ENCODE measurements at regions not wholly inside any gene's neighbourhood (a gene's known extent, or its start where the extent isn't known, plus 50 kb on each side); places are given as distances from the start of the nearest gene placed in this dataset.

DNA sequence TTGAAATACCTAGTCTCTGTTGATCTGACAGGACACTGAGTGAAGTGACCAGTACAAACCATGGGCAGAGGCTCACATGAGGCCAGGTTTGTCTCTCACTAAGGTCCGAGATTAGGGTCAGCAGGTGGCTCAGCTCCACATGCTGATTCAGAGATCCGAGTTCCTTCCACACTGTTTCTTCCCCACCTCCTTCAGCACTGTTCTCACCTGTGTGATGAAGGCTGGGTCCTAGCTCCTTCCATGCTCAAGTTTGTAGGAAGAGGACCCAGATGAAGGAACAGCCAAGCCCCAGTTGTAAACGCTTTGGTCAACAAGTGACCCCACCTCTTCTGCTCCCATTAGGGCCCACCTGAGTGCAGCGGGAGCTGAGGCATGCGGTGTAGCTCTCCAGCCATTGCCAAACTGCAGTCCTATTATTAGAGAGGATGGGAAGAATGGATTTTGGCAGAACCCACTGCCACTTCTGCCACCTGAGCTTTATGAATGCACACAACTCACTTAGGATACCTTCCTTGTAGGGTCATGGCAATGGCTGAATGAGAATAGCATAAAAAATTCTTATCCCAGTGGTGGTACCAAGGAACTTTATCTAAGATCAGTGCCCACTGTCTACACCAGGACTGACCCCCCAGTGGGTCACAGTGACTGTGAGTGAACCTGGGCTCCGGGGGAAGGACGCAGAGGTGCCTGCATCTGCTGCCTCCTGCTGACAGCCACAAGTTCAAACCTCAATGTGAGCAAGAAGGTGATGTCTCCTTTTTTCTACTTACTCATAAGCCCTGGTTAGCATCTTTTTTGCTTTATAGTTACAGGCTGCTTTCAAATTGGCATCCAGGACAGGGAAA is 324.8 kb upstream of the HS6ST1 start:
- Mint-ChIP-seq H3K27ac (no peak overlapping the region), H3K4me1 (no peaks in the 10 kb centered on the region), H3K4me3 (no peak overlapping the region)

DNA sequence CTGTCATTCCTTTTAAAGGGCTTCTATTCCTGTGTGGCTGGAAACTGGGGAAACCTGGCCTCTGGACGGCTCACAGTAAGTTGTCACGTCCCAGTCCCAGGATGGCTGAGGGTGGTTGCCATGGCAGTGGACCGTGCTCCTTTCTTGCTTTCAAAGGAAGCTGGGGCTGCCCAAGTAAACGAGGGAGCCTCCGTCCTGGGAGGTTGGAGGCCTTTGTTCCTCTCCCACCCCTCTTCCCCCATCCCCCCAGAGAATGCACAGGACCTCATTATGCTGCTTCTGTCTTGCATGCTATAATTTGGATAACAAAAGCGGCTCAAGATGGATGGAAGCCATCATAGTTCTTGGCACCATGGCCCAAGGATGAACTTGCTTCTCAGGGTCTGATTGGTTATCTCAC is 325.5 kb upstream of the HS6ST1 start:
- H3K4me3 Mint-ChIP-seq: no peak overlapping the region
- H3K9me3 Mint-ChIP-seq: no peaks in the 10 kb centered on the region
- ATAC-seq: no peak
- no peak overlapping the region for H3K27ac Mint-ChIP-seq
- H3K4me1 Mint-ChIP-seq: no peaks in the 10 kb centered on the region
- DNase-seq (ENCODE audit: low spot score in 2 of 2): peak in 1 of 2 donors; percentile 35
- H3K36me3 Mint-ChIP-seq: no peaks in the 10 kb centered on the region

More for the DNA sequence above, 324.8 kb upstream of the HS6ST1 start:
- peak in 1 of 2 donors; percentile 18 for DNase-seq (ENCODE audit: low spot score in 2 of 2)
- Mint-ChIP-seq H3K9me3 (no peaks in the 10 kb centered on the region), H3K36me3 (no peaks in the 10 kb centered on the region)
- ATAC-seq: no peak

DNA sequence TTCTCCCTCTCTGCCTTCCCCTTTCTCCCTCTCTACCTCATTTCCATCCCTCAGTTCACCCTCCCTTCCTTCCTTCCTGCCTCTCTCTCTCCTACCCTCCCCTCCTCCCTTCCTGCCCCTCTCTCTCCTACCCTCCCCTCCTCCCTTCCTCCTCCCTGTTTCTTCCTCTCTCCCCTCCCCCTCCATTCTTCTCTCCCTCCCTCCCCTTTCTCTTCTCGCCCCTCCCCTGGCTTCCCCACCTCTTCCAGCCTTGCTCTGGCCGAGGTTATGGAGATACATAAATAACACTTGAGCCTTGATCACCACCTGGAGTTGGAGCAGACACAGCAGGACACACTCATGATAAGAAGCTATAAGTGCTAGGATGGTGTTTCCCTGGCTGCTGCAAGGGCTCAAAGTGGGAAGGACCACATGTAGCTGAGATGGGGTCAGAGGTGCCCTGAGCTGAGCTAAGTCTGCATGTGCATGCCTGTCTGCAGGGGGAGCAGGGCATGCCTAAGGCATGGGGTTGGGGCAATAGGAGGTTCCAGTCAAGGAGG is 326.1 kb upstream of the HS6ST1 start:
- DNase-seq (ENCODE audit: low spot score in 2 of 2): no peak
- no peaks in the 10 kb centered on the region for H3K36me3 Mint-ChIP-seq
- H3K27ac Mint-ChIP-seq: no peak overlapping the region
- ATAC-seq: no peak
- no peaks in the 10 kb centered on the region for H3K9me3 Mint-ChIP-seq
- H3K4me1 Mint-ChIP-seq: no peaks in the 10 kb centered on the region
- no peak overlapping the region for H3K4me3 Mint-ChIP-seq

DNA sequence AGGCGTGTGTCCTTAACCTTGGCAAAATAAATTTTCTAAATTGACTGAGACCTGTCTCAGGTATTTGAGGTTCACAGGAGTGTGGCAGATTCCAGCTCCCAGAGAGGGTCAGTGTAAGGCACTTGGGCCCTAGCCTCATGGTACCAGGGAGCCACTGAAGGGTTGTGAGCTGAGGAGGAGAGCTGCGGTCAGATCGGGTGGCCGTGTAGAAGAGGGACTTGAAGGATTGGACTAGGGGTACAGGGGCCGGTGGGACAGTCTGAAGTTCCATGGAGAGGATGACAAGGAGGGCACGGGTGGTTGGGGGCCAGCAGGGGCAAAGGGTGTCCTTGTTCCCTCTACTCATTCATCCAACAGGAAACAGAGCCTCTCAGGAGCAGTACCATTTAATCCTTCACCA is 327.0 kb upstream of the HS6ST1 start:
- Mint-ChIP-seq H3K4me1 (no peaks in the 10 kb centered on the region), H3K4me3 (no peak overlapping the region), H3K9me3 (no peaks in the 10 kb centered on the region), H3K36me3 (no peaks in the 10 kb centered on the region), H3K27ac (no peak overlapping the region)
- no peak for ATAC-seq
- DNase-seq (ENCODE audit: low spot score in 2 of 2): peak in 1 of 2 donors; percentile 23

DNA sequence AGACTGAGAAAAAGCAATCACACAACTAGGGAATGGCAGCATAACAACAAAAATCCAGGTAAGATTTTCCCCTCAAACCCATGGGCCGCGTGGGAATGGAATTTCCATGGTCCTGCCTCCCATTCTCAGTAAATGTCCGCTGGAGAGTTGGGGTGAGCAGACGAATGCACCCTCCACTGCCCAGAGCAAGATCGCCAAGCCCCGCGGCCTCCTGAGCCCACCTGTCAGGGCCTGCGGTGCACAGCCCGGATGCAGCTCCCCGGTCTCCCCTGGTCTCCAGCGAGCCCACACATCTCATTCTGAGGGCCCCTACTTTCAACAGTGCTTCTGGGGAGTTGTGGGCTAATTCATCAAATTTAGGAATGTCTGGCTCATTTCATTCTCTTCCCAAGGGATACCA is 327.4 kb upstream of the HS6ST1 start:
- DNase-seq (ENCODE audit: low spot score in 2 of 2) (peak in 1 of 2 donors; percentile 39), ATAC-seq (no peak)
- no peaks in the 10 kb centered on the region for H3K36me3 Mint-ChIP-seq
- H3K4me3 Mint-ChIP-seq: no peak overlapping the region
- no peaks in the 10 kb centered on the region for H3K4me1 Mint-ChIP-seq
- no peaks in the 10 kb centered on the region for H3K9me3 Mint-ChIP-seq
- H3K27ac Mint-ChIP-seq: no peak overlapping the region

DNA sequence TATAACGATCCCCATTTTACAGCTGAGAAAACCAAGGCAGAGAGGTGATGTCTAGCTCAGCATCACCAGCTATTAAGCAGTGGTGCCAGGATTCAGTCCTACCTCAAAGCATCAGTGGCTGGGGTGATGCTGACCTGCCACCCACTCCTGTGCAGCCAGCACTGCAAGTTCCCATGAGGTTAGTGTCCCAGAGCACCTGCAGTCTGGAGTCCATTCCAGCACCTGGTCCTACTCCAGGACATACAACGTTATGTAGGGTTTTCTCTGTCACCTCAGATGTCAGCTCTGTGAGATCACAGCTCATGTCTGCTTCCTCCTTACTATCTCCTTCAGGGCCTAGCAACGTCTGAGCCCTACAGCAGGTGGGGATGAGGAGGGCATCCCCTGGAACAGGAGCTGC is 328.0 kb upstream of the HS6ST1 start:
- ATAC-seq: peak; percentile 35
- Mint-ChIP-seq H3K27ac (no peak overlapping the region), H3K9me3 (no peaks in the 10 kb centered on the region), H3K4me1 (no peaks in the 10 kb centered on the region), H3K4me3 (no peak overlapping the region), H3K36me3 (no peaks in the 10 kb centered on the region)
- peak in 1 of 2 donors; percentile 22 for DNase-seq (ENCODE audit: low spot score in 2 of 2)

DNA sequence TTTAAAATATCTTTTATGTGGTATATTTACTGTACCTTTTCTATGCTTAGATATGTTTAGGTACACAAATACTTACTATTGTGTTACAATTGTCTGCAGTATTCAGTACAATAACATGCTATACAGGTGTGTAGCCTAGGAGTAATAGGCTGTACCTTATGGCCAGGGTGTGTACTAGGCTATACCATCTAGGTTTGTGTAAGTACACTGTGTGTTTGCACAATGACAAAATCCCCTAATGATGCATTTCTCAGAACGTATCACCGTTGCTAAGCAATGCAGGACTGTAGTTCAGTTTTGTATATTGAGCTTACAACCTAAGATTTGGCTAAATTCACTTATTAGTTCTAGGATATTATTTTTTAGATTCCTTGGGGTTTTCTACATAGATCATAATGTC is 332.3 kb upstream of the HS6ST1 start:
- H3K27ac Mint-ChIP-seq: no peak overlapping the region
- ATAC-seq (no peak), DNase-seq (ENCODE audit: low spot score in 2 of 2) (peak in 1 of 2 donors; percentile 10)
- no peaks in the 10 kb centered on the region for H3K4me1 Mint-ChIP-seq
- H3K36me3 Mint-ChIP-seq: no peaks in the 10 kb centered on the region
- H3K9me3 Mint-ChIP-seq: no peaks in the 10 kb centered on the region
- no peak overlapping the region for H3K4me3 Mint-ChIP-seq

DNA sequence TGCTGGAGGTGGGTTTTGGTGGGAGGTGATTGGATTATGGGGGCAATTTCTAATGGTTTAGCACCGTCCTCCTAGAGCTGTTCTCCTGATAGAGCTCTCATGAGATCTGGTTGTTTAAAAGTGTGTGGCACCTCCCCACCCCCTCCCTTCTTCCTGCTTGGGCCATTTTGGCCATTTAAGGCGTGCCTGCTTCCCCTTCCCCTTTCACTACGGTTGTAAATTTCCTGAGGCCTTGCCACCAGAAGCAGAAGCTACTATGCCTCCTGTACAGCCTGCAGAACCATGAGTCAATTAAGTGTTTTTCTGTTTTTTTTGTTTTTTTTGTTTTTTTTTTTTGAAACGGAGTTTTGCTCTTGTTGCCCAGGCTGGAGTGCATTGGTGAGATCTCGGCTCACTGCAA is 335.7 kb upstream of the HS6ST1 start:
- DNase-seq (ENCODE audit: low spot score in 2 of 2): no peak
- Mint-ChIP-seq H3K9me3 (no peaks in the 10 kb centered on the region), H3K4me1 (no peaks in the 10 kb centered on the region), H3K27ac (no peak overlapping the region), H3K36me3 (no peaks in the 10 kb centered on the region), H3K4me3 (no peak overlapping the region)
- ATAC-seq: no peak

DNA sequence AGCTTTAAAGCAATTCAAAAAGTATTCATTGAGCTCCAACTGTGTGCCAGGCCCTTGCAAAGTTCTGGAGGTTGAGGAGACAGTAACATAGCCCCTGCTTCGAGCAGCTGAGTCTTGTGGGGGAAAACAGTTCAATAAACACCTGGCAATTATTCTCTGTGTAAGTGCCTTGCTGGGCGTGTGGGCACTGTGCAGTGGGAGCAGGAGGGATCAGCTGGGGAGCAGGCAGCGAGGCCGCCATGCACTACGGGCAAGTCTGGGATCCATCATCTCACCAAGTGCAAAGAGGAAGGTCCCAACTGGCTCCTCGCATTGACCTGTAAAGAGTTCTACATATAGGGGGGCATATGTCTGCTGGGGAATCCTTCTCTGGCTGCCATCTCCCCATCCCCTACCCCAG is 342.2 kb upstream of the HS6ST1 start:
- DNase-seq (ENCODE audit: low spot score in 2 of 2) (no peak), ATAC-seq (peak; percentile 22)
- H3K36me3 Mint-ChIP-seq: no peaks in the 10 kb centered on the region
- H3K4me3 Mint-ChIP-seq: no peak overlapping the region
- H3K4me1 Mint-ChIP-seq: no peaks in the 10 kb centered on the region
- H3K27ac Mint-ChIP-seq: no peak overlapping the region
- no peaks in the 10 kb centered on the region for H3K9me3 Mint-ChIP-seq

DNA sequence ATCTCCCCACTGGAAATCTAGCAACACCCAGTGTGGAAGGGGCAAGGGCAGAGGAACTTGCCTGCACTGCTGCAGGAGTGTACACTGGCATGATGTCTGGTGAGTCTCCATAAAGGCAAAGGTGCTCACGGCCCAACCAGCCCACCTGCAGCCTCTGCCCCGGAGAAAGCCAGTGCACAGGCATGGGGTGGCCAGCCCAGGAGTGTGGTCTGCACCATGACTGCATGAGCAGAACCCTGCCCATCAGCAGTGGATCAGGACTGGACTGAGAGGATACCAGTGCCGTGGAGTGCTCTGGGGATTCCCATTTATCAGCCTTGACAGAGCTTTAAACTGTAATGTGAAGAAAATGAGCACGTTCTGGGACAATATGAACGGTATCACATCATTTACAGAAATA is 342.6 kb upstream of the HS6ST1 start:
- DNase-seq (ENCODE audit: low spot score in 2 of 2) (no peak), ATAC-seq (peak; percentile 9)
- Mint-ChIP-seq H3K9me3 (no peaks in the 10 kb centered on the region), H3K4me1 (no peaks in the 10 kb centered on the region), H3K27ac (no peak overlapping the region), H3K36me3 (no peaks in the 10 kb centered on the region), H3K4me3 (no peak overlapping the region)

DNA sequence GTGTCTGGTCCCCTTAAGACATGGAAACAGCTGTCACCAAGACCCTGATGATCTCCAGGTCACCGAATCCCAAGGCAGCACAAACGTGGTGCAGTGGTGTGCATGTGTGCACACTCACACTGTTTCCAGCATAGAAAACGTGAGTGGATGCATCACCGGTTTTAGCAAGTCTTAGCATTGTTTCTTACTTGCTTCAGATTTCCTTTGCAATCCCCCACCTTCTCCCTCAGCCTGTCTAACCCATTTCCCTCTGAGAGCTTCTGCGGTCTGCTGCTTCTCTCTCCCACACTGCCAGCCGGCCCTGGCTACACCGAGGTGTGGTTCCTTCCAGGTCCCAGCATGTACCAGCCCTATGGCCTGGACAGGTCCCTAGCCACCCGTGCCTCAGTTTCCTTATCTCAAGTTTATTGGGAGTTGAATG is 343.4 kb upstream of the HS6ST1 start:
- Mint-ChIP-seq H3K27ac (no peak overlapping the region), H3K4me3 (no peak overlapping the region), H3K36me3 (no peaks in the 10 kb centered on the region), H3K9me3 (no peaks in the 10 kb centered on the region), H3K4me1 (no peaks in the 10 kb centered on the region)
- ATAC-seq (no peak), DNase-seq (ENCODE audit: low spot score in 2 of 2) (no peak)

DNA sequence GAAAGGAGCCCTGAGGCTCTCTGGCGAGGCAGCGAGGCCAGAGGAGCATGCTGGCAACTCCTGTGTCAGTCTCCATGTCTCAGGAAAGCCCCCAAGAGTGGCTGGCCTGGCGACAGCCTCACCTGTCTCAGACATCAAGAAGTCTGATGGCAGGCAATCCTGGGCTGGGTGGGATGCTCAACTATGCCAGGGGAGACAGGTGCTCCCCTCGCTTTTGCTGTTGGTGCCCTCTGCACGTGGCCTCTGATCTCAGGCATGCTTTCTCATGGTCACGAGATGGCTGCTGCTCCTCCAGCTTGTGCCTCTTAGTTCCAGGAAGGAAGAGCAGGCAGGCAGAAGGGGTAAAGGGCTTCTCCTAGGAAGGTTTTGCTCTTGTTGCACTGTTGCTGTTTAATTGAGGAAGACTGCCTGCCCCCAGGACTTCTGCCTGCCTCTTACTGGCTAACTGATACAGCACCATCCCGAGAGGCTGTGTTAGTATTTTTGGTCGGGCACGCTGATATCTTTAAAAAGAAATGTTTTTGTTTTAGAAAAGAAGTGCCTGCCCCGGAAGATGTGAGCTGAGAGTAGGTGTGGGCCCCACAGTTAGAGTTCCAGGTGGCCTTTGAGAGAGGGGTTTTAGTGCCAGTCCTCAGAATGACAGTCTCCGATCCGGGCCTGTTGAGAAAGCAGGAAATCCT is 344.8 kb upstream of the HS6ST1 start:
- Mint-ChIP-seq H3K36me3 (no peaks in the 10 kb centered on the region), H3K9me3 (no peaks in the 10 kb centered on the region), H3K27ac (no peak overlapping the region), H3K4me3 (no peak overlapping the region), H3K4me1 (no peaks in the 10 kb centered on the region)
- ATAC-seq (no peak), DNase-seq (ENCODE audit: low spot score in 2 of 2) (no peak)

DNA sequence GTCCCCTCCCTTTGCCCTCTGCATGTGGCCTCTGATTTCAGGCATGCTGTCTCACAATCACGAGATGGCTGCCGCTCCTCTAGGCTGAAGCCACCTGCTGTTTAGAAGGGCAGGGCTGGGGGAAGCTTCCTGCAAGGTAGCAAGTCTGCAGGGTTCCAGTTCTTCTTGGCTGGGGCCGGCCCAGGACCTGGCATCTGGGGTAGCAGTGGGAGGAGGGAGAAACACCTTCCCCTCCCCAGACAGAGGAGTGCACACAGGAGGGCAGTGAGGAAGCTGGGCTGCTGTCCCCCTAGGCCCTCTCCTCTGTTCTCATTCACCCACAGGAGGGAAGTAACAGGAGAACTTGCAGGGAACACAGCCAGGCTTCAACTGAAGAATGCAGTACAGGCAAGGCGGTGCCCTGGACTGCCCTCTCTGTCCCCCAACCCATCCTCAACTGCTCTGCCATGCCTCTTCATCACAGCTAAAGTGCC is 345.9 kb upstream of the HS6ST1 start:
- Mint-ChIP-seq H3K4me3 (no peak overlapping the region), H3K36me3 (no peaks in the 10 kb centered on the region), H3K9me3 (no peaks in the 10 kb centered on the region), H3K27ac (no peak overlapping the region), H3K4me1 (no peaks in the 10 kb centered on the region)
- ATAC-seq (no peak), DNase-seq (ENCODE audit: low spot score in 2 of 2) (no peak)

DNA sequence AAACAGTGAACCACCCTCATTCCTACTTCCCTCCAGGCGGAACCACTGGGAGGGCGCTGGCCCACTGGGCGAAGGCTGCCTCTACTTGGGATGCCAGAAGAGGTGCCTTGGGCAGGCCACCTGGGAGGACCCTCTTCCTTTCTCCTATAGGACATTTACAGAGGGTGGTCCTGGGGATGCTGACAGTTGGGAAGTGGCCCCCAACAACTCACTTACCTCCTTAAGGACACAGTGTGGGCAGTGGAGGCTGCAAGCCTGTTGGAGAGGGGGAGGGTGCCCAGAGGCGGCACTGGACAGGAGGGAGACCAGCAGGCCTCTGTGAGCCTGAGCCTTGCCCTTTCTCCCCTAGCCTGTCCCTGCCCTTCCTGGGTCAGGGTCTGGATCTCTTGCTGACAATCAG is 346.4 kb upstream of the HS6ST1 start:
- Mint-ChIP-seq H3K36me3 (no peaks in the 10 kb centered on the region), H3K9me3 (no peaks in the 10 kb centered on the region), H3K27ac (no peak overlapping the region), H3K4me1 (no peaks in the 10 kb centered on the region), H3K4me3 (no peak overlapping the region)
- DNase-seq (ENCODE audit: low spot score in 2 of 2) (no peak), ATAC-seq (no peak)

DNA sequence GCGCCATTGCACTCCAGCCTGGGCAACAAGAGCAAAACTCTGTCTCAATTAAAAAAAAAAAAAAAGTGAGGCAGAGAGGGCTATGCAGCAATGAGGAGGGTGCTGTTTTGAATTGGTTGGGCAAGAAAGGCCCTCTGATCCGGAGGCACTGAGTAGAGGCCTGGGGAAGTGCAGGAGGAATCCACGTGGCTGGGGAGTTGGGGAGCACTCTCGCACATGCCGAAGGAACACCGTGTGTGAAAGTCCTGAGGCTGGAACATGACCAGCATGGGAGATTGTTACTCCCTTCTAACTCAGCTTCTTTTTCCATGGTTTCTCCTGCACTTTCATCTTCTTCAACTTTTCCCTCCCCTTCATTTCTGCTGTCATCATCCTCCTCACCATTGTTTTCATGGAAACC is 347.9 kb upstream of the HS6ST1 start:
- ATAC-seq (no peak), DNase-seq (ENCODE audit: low spot score in 2 of 2) (no peak)
- H3K27ac Mint-ChIP-seq: no peak overlapping the region
- no peak overlapping the region for H3K4me3 Mint-ChIP-seq
- no peaks in the 10 kb centered on the region for H3K4me1 Mint-ChIP-seq
- H3K36me3 Mint-ChIP-seq: no peaks in the 10 kb centered on the region
- H3K9me3 Mint-ChIP-seq: no peaks in the 10 kb centered on the region

DNA sequence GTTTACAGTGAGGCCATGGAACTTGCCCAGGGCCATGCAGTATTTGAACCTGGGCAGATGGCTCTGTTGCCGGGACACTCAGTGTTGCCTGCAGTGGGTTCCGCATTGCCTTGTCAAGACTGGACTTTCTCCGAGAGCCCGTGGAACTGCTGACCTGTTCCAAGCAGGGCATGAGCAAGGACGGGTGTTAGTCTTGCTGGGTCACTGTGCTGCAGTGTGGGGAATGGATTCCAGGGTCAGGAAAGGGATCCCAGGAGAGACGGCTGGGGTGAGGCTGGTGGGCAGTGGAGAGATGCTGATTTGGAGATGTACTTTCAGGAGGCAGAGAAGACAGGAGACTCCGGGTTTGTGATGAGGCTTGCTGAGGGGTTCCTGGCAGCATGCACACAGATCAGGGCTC is 348.7 kb upstream of the HS6ST1 start:
- no peaks in the 10 kb centered on the region for H3K4me1 Mint-ChIP-seq
- H3K4me3 Mint-ChIP-seq: no peak overlapping the region
- DNase-seq (ENCODE audit: low spot score in 2 of 2): no peak
- H3K27ac Mint-ChIP-seq: no peak overlapping the region
- H3K9me3 Mint-ChIP-seq: no peaks in the 10 kb centered on the region
- no peak for ATAC-seq
- no peaks in the 10 kb centered on the region for H3K36me3 Mint-ChIP-seq

Measured in stimulated activated effector memory CD8-positive, alpha-beta T cell treated with anti-CD3 and anti-CD28 coated beads, Interleukin-12 subunit alpha, Interleukin-12 subunit beta, amount 100 ng/mL, for 72 hours (primary cell).